NCI-H1092 (cell line): ENCODE measurements at regions not wholly inside any gene's neighbourhood (a gene's known extent, or its start where the extent isn't known, plus 50 kb on each side); places are given as distances from the start of the nearest gene placed in this dataset.

Source experiments
- DNase-seq: peaks from one replicate; lab custom pipeline; 2025; lab: John Stamatoyannopoulos, UW

- DNase-seq: no peak
Measured at GRCh38 chr13:31081316-31081715, 80.4 kb downstream of the HSPH1 start.

- DNase-seq: no peak
Measured at GRCh38 chr13:31074756-31075155, 86.9 kb downstream of the HSPH1 start.

GRCh38 chr13:31073859-31074718 lies 87.6 kb downstream of the HSPH1 start:
- no peak for DNase-seq

GRCh38 chr13:31072041-31072440 lies 89.7 kb downstream of the HSPH1 start:
- no peak for DNase-seq

GRCh38 chr13:31069808-31070534 lies 91.7 kb downstream of the HSPH1 start:
- DNase-seq: no peak

GRCh38 chr13:31068119-31068423 lies 93.6 kb downstream of the HSPH1 start:
- no peak for DNase-seq

- DNase-seq: no peak
Measured at GRCh38 chr13:31067416-31068118, 94.1 kb downstream of the HSPH1 start.

GRCh38 chr13:31064636-31065035 lies 97.1 kb downstream of the HSPH1 start:
- no peak for DNase-seq

- DNase-seq: no peak
Measured at GRCh38 chr13:31063772-31064171, 97.9 kb downstream of the HSPH1 start.

- DNase-seq: no peak
Measured at GRCh38 chr13:31060655-31061054, 101.0 kb downstream of the HSPH1 start.

GRCh38 chr13:31060220-31060619 lies 101.5 kb downstream of the HSPH1 start:
- no peak for DNase-seq

- DNase-seq: no peak
Measured at GRCh38 chr13:31057403-31058033, 104.2 kb downstream of the HSPH1 start.

- DNase-seq: no peak
Measured at GRCh38 chr13:31056644-31057271, 104.9 kb downstream of the HSPH1 start.

GRCh38 chr13:31055589-31055988 lies 106.1 kb downstream of the HSPH1 start:
- no peak for DNase-seq

GRCh38 chr13:31054632-31055031 lies 107.1 kb downstream of the HSPH1 start:
- no peak for DNase-seq

- DNase-seq: no peak
Measured at GRCh38 chr13:31053896-31054295, 107.8 kb downstream of the HSPH1 start.

GRCh38 chr13:31053091-31053490 lies 108.6 kb downstream of the HSPH1 start:
- DNase-seq: no peak

- DNase-seq: no peak
Measured at GRCh38 chr13:31052478-31052877, 109.2 kb downstream of the HSPH1 start.

GRCh38 chr13:31051999-31052398 lies 109.7 kb downstream of the HSPH1 start:
- no peak for DNase-seq

- no peak for DNase-seq
Measured at GRCh38 chr13:31050486-31051400, 111.0 kb downstream of the HSPH1 start.

GRCh38 chr13:31049833-31050232 lies 111.9 kb downstream of the HSPH1 start:
- DNase-seq: no peak
